ENCODE measurements at regions not wholly inside any gene's neighbourhood (a gene's known extent, or its start where the extent isn't known, plus 50 kb on each side); places are given as distances from the start of the nearest gene placed in this dataset.

DNA sequence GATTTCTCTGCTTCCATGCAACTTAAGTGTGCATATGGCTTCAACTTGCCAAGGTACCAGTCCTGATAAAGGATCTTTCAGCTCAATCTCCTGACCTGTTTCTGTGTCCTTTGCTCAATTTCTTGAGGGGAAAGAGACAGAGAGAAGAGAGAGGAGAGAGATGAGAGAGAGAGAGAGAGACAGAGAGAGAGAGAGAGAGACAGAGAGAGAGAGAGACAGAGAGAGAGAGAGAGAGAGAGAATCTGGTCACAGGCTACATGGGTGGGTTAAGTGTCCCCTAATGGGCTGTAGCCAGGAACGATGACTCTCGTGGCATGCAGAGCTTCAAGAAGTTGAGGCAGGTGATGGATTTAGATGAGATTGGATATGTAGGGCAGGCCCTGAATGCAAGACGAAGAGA, 335.2 kb upstream of the PRKCQ start:
- no peak for DNase-seq (ENCODE audit: low read depth)
- TF ChIP-seq, protein P1, sequence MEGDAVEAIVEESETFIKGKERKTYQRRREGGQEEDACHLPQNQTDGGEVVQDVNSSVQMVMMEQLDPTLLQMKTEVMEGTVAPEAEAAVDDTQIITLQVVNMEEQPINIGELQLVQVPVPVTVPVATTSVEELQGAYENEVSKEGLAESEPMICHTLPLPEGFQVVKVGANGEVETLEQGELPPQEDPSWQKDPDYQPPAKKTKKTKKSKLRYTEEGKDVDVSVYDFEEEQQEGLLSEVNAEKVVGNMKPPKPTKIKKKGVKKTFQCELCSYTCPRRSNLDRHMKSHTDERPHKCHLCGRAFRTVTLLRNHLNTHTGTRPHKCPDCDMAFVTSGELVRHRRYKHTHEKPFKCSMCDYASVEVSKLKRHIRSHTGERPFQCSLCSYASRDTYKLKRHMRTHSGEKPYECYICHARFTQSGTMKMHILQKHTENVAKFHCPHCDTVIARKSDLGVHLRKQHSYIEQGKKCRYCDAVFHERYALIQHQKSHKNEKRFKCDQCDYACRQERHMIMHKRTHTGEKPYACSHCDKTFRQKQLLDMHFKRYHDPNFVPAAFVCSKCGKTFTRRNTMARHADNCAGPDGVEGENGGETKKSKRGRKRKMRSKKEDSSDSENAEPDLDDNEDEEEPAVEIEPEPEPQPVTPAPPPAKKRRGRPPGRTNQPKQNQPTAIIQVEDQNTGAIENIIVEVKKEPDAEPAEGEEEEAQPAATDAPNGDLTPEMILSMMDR (conservative IDR thresholded peaks at IDR 0.05; ENCODE audit: low read depth, low read length): no peak
- H3K4me3 ChIP-seq (ENCODE audit: low read depth, low read length): no peak overlapping the region

DNA sequence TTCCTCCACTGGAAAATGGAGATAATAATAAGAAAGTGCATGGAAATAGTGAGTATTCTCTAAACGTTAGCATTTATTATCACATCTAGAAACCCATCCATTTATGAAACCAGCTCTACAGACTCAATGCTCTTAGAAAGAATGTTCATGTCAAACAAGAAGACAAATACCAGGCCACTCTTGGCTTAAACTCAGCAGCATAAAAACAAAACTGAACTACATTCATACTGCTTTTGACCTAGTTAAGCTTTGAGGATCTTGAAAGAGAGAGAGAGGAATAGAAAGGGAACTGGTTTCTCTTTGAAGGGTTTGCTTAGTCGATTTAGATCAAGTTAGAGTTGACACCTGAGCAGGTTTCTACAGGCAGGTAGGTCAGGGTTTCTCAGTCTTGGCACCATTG, 332.9 kb upstream of the PRKCQ start:
- TF ChIP-seq, protein P1 (conservative IDR thresholded peaks at IDR 0.05; ENCODE audit: low read depth, low read length): no peak
- DNase-seq (ENCODE audit: low read depth): no peak
- H3K4me3 ChIP-seq (ENCODE audit: low read depth, low read length): no peak overlapping the region

DNA sequence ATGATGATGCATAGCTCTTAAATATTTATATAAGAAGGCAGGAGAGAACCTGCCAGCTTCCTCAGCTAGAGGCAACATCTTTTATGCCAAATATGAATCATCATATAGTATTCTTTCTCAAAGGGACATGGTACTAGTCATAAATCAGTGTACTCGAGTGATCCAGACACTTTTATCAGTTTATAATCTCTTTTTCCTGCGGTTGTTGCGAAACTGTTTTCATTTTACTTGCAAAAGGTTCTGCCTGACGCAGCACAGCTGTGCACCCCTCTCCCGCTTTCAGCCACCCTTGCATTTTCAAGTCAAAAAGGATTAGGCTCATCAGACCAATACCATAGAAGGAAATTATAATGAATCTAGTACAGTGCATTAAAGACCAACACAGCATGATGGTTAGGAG, 332.3 kb upstream of the PRKCQ start:
- DNase-seq (ENCODE audit: low read depth): no peak
- TF ChIP-seq, protein P1 (conservative IDR thresholded peaks at IDR 0.05; ENCODE audit: low read depth, low read length): no peak

DNA sequence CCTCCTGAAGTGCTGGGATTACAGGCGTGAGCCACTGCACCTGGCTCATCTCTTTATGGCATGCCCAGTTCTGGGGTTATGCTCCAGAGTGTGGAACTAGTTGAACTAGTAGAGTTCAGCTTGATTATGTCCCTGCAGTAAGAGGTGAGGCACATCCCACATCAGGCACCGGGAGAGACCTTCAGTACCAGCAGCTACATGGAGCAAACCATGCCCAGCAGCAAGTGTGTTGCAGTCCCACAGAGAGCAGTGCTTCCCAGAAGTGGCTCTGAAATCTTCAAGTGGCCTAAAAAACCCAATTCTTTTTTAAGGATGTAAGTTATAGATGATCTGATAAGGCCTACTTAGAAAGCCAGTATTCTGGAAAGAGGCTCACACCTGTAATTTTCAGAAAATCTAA, 331.9 kb upstream of the PRKCQ start:
- TF ChIP-seq, protein P1 (conservative IDR thresholded peaks at IDR 0.05; ENCODE audit: low read depth, low read length): no peak
- DNase-seq (ENCODE audit: low read depth): no peak

More for the DNA sequence above, 332.3 kb upstream of the PRKCQ start:
- H3K4me3 ChIP-seq (ENCODE audit: low read depth, low read length): no peak overlapping the region

DNA sequence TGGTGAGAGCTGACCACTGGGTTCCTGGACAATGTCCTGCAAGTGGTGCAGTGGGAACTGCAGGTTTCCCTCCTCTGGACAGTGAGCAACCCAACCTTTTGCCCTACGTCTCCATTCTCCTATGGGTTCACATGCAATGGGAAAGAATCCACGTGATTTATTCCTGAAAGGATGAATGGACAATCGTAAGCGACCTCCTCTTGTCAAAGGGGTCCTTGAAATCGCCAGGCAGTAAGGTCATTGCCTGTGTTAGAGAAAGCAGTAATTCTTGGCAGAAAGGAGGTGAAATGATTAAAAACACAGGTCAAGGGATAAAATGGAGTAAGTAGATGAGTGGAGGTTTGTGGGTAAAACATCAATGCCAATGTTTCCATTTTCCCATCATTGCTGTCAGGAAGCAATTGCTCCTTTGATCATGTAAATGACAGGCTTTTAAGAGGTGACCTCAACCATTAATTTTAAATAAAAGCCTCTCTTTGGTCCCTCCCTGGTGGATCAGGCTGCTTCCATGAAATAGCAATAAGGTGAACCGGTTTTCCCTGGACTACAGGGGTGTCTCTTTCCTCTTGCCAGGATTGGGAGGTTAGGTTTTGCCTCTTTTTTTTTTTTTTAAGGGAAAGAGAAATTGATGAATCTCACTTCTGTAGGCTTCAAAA, 330.0 kb upstream of the PRKCQ start:
- TF ChIP-seq, protein P1 (conservative IDR thresholded peaks at IDR 0.05; ENCODE audit: low read depth, low read length): no peak
- no peak overlapping the region for H3K4me3 ChIP-seq (ENCODE audit: low read depth, low read length)
- DNase-seq (ENCODE audit: low read depth): no peak

More for the DNA sequence above, 331.9 kb upstream of the PRKCQ start:
- no peak overlapping the region for H3K4me3 ChIP-seq (ENCODE audit: low read depth, low read length)

DNA sequence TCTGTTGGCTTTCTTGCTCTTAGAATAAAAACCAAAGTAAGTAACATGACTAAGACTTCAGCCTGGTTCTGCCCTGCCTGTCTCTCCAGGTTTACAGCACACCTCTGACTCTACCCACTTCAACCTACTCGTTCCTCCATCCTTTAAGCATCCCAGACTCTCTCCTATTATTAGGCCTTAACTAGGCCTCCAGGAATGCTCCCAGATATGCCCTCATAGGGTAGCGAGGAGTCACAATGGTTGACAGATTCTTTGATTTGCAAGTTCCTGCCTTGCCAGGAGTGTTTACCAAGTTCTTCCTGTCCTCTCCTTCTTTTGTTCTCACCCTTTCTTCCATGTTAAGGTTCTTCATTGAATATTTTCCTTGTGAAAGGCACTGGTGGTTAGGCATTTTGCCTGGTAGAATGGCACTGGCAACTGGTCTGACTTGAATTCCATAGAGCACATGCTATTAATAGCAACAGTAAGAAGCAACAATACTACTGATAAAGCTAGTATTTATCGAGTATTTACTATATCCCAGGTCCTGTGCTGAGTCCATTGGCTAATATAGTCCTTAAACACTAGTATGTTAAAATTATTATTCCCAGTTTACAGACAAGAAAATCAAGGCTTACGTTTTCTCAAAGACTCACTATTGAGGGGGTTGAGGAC, 327.9 kb upstream of the PRKCQ start:
- no peak for DNase-seq (ENCODE audit: low read depth)
- TF ChIP-seq, protein P1 (conservative IDR thresholded peaks at IDR 0.05; ENCODE audit: low read depth, low read length): no peak
- H3K4me3 ChIP-seq (ENCODE audit: low read depth, low read length): no peak overlapping the region

DNA sequence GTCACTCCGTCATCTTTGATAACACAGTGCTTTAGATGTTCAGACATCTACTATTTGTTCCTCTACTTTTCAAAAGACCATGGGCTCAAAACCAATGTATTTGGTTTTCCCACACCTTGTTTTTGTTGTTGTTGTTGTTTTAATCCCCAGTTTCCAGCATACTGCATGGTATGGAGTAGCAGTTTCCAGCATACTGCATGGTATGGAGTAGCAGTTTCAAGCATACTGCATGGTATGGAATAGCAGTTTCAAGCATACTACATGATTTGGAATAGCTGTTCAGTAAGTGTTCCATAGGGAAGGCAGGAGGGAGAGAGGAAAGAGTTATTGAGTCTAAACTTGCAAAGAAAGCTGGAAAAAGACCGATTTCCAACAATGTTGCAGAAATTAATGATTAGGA, 314.3 kb upstream of the PRKCQ start:
- no peak overlapping the region for H3K4me3 ChIP-seq (ENCODE audit: low read depth, low read length)
- TF ChIP-seq, protein P1 (conservative IDR thresholded peaks at IDR 0.05; ENCODE audit: low read depth, low read length): no peak
- no peak for DNase-seq (ENCODE audit: low read depth)
